Mammary epithelial cell (primary cell): ENCODE measurements at regions not wholly inside any gene's neighbourhood (a gene's known extent, or its start where the extent isn't known, plus 50 kb on each side); places are given as distances from the start of the nearest gene placed in this dataset.

ENCODE experiments used
- EZH2 ChIP-seq: IDR thresholded peaks from 2 replicates; pipeline ENCODE4 v1.6.1; 2012; ENCODE audit warnings: low read length, inconsistent platforms, borderline replicate concordance
- TF ChIP-seq, protein P1 (sequence below), 2 donors: IDR thresholded peaks in 1 of 2; conservative IDR thresholded peaks in 1 of 2; 2 replicates each; pipeline ENCODE4 v1.5.1; 2011 to 2012; ENCODE audit warnings: inconsistent platforms in 2 of 2, low read length in 2 of 2, mild to moderate bottlenecking in 2 of 2, control low read depth in 1 of 2, low read depth in 1 of 2; ENCODE audit not compliant: insufficient read depth in 1 of 2; ENCODE audit errors: extremely low read depth in 1 of 2

DNA sequence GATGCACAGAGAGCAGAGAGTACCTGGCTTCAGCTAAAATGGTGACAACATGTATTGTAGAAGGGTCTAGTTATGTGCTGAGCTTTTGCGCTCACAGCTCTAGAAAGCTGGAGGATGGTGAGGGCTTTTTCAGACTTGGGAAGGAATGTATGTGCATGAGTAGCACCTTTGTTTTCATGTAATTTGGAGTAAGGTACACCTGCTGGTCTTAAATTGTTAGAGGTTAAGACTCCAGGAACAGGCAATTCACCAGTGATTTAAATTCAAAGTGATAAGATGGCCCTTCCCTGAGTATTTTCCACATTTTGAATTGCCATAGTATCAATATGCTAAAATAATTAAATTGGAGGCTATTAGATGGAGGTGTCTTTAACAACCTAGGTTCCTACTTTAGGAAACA, 436.4 kb upstream of the GOLIM4 start:
- TF ChIP-seq, protein P1, sequence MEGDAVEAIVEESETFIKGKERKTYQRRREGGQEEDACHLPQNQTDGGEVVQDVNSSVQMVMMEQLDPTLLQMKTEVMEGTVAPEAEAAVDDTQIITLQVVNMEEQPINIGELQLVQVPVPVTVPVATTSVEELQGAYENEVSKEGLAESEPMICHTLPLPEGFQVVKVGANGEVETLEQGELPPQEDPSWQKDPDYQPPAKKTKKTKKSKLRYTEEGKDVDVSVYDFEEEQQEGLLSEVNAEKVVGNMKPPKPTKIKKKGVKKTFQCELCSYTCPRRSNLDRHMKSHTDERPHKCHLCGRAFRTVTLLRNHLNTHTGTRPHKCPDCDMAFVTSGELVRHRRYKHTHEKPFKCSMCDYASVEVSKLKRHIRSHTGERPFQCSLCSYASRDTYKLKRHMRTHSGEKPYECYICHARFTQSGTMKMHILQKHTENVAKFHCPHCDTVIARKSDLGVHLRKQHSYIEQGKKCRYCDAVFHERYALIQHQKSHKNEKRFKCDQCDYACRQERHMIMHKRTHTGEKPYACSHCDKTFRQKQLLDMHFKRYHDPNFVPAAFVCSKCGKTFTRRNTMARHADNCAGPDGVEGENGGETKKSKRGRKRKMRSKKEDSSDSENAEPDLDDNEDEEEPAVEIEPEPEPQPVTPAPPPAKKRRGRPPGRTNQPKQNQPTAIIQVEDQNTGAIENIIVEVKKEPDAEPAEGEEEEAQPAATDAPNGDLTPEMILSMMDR (conservative IDR thresholded peaks at IDR 0.05 in 1 of 2, IDR thresholded peaks at IDR 0.05 in 1 of 2; ENCODE audit: extremely low read depth in 1 of 2, insufficient read depth in 1 of 2, low read depth in 1 of 2, low read length in 2 of 2), result no peak
- TF ChIP-seq EZH2, result no peak
